ENCODE measurements at regions not wholly inside any gene's neighbourhood (a gene's known extent, or its start where the extent isn't known, plus 50 kb on each side); places are given as distances from the start of the nearest gene placed in this dataset.

DNA sequence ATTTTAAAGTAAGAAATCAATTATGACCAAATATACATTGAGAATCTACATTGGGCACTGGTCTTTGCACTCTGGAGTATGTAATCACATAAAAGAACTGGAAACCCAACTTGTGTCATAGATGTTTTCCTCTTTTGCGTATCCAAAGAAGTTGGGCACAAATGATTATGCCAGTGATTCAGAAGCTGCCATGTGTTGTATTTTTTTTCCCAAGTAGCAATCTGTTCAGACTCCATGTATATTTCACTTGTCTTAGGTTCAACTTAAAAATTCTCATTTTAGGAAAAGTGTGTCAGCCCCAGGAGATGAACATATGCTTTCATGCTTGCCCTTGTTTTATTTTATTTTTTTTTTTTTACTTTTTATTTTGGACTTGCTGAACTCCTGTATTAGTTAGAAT is 441.5 kb downstream of the PDZRN4 start:
- TF ChIP-seq, protein P1, sequence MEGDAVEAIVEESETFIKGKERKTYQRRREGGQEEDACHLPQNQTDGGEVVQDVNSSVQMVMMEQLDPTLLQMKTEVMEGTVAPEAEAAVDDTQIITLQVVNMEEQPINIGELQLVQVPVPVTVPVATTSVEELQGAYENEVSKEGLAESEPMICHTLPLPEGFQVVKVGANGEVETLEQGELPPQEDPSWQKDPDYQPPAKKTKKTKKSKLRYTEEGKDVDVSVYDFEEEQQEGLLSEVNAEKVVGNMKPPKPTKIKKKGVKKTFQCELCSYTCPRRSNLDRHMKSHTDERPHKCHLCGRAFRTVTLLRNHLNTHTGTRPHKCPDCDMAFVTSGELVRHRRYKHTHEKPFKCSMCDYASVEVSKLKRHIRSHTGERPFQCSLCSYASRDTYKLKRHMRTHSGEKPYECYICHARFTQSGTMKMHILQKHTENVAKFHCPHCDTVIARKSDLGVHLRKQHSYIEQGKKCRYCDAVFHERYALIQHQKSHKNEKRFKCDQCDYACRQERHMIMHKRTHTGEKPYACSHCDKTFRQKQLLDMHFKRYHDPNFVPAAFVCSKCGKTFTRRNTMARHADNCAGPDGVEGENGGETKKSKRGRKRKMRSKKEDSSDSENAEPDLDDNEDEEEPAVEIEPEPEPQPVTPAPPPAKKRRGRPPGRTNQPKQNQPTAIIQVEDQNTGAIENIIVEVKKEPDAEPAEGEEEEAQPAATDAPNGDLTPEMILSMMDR (conservative IDR thresholded peaks at IDR 0.05; ENCODE audit: low read length): no peak
- no peak for TF ChIP-seq EZH2phosphoT487 (IDR thresholded peaks at IDR 0.05; ENCODE audit: borderline replicate concordance)

All from Loucy (cell line).